22Rv1 (cell line): ENCODE measurements at regions not wholly inside any gene's neighbourhood (a gene's known extent, or its start where the extent isn't known, plus 50 kb on each side); places are given as distances from the start of the nearest gene placed in this dataset.

Experiments
- CTCF ChIP-seq: fragments of 450-650 bp; IDR thresholded peaks from 2 replicates; pipeline ENCODE4 v1.5.1; 2017; ENCODE audit warnings: mild to moderate bottlenecking
- ZFX ChIP-seq: fragments of 450-650 bp; IDR thresholded peaks from 2 replicates; pipeline ENCODE4 v1.6.1; 2017; ENCODE audit warnings: antibody characterized with exemption, borderline replicate concordance

- TF ChIP-seq CTCF (no peak), ZFX (no peak)
These were observed 219.0 kb upstream of the NRG3 start for GRCh38 chr10:81655986-81656385.
